Retina (tissue), 1 donor: ENCODE measurements at regions not wholly inside any gene's neighbourhood (a gene's known extent, or its start where the extent isn't known, plus 50 kb on each side); places are given as distances from the start of the nearest gene placed in this dataset.
"Not testable (repeated sequence)": the region's sequence is repeated elsewhere in the genome, so short reads cannot be mapped to it uniquely, and the experiment has no call there.

Source experiments
- DNase-seq: peaks from one replicate; pipeline ENCODE4 v3.0.0-alpha.2; 2016

GRCh38 chr3:127520993-127521392 is 69.5 kb downstream of the TPRA1 start:
- DNase-seq, result no peak

- DNase-seq, result no peak
These were observed 72.0 kb downstream of the TPRA1 start for GRCh38 chr3:127518456-127519081.

GRCh38 chr3:127512256-127512655 is 78.3 kb downstream of the TPRA1 start:
- no peak for DNase-seq

- DNase-seq, result no peak
These were observed 89.4 kb downstream of the TPRA1 start for GRCh38 chr3:127501177-127501576.

- DNase-seq, result no peak
These were observed 92.9 kb downstream of the TPRA1 start for GRCh38 chr3:127497676-127498075.

GRCh38 chr3:127497166-127497565 is 93.4 kb downstream of the TPRA1 start:
- DNase-seq, result no peak

GRCh38 chr3:127495821-127496655 is 94.5 kb downstream of the TPRA1 start:
- no peak for DNase-seq

GRCh38 chr3:127493924-127494646 is 96.4 kb downstream of the TPRA1 start:
- DNase-seq, result no peak

GRCh38 chr3:127492426-127492825 is 98.1 kb downstream of the TPRA1 start:
- no peak for DNase-seq

- DNase-seq, result no peak
These were observed 98.6 kb downstream of the TPRA1 start for GRCh38 chr3:127491909-127492308.

GRCh38 chr3:127491323-127491722 is 99.2 kb downstream of the TPRA1 start:
- no peak for DNase-seq

GRCh38 chr3:127491024-127491305 is 99.6 kb downstream of the TPRA1 start:
- not testable (repeated sequence) for DNase-seq

GRCh38 chr3:127490271-127491023 is 100.1 kb downstream of the TPRA1 start:
- DNase-seq, result no peak

- no peak for DNase-seq
These were observed 101.2 kb downstream of the TPRA1 start for GRCh38 chr3:127489357-127489756.

GRCh38 chr3:127488740-127489139 is 101.8 kb downstream of the TPRA1 start:
- DNase-seq, result no peak

- DNase-seq, result no peak
These were observed 102.3 kb downstream of the TPRA1 start for GRCh38 chr3:127488141-127488672.

GRCh38 chr3:127487196-127487595 is 103.3 kb downstream of the TPRA1 start:
- no peak for DNase-seq

- no peak for DNase-seq
These were observed 104.1 kb downstream of the TPRA1 start for GRCh38 chr3:127486321-127486944.

GRCh38 chr3:127485396-127486170 is 105.0 kb downstream of the TPRA1 start:
- DNase-seq, result no peak

GRCh38 chr3:127484601-127485388 is 105.7 kb downstream of the TPRA1 start:
- DNase-seq, result no peak
